Sigmoid colon (tissue), 6 donors: ENCODE measurements at regions not wholly inside any gene's neighbourhood (a gene's known extent, or its start where the extent isn't known, plus 50 kb on each side); places are given as distances from the start of the nearest gene placed in this dataset.

Experiments used
- DNase-seq: peaks from one replicate; pipeline ENCODE4 v3.0.0-alpha.2; 2019
- H3K27ac ChIP-seq, 4 donors: fragments of 200-600 bp; sonication (generic); one replicate each; pipeline ENCODE4 v1.5.1; 2016 to 2019; ENCODE audit warnings: mild to moderate bottlenecking in 1 of 4
- H3K27me3 ChIP-seq, 3 donors: fragments of 200-600 bp; sonication (generic); one replicate each; pipeline ENCODE4 v1.5.1; 2019; ENCODE audit warnings: mild to moderate bottlenecking in 1 of 3
- H3K36me3 ChIP-seq, 4 donors: fragments of 200-600 bp; sonication (generic); one replicate each; pipeline ENCODE4 v1.5.1; 2016 to 2019
- H3K4me1 ChIP-seq, 4 donors: fragments of 200-600 bp; sonication (generic); one replicate each; pipeline ENCODE4 v1.5.1; 2017 to 2019
- H3K4me3 ChIP-seq, 4 donors: fragments of 200-600 bp; sonication (generic); one replicate each; pipeline ENCODE4 v1.5.1; 2017 to 2019; ENCODE audit warnings: mild to moderate bottlenecking in 2 of 4, moderate library complexity in 1 of 4
- H3K9me3 ChIP-seq, 4 donors: fragments of 200-600 bp in 3 of 4; sonication (generic) in 3 of 4; one replicate each; pipeline versions ENCODE4 v1.5.1 to v1.6.1; 2013 to 2019
- CTCF ChIP-seq, 4 experiments: fragments of 450-650 bp in 3 of 4; fragments of 200-600 bp in 1 of 4; IDR thresholded peaks; one replicate each; pipeline ENCODE4 v1.5.1; 2016 to 2019; ENCODE audit warnings: antibody characterized with exemption in 4 of 4, mild to moderate bottlenecking in 3 of 4, moderate library complexity in 2 of 4
- EP300 ChIP-seq, 4 donors: sonication (generic); formaldehyde crosslinking; IDR thresholded peaks; one replicate each; pipeline ENCODE4 v1.6.1; 2017; ENCODE audit warnings: antibody characterized with exemption in 4 of 4
- POLR2A ChIP-seq, 2 donors: fragments of 450-650 bp; IDR thresholded peaks; one replicate each; pipeline ENCODE4 v1.6.1; 2016; ENCODE audit warnings: antibody characterized with exemption in 2 of 2, mild to moderate bottlenecking in 2 of 2, moderate library complexity in 2 of 2
- POLR2AphosphoS5 ChIP-seq, 4 donors: sonication (generic); formaldehyde crosslinking; IDR thresholded peaks; one replicate each; pipeline ENCODE4 v1.6.1; 2017; ENCODE audit warnings: antibody characterized with exemption in 4 of 4
- WGBS, 2 donors: extraction: QIAGEN DNeasy Blood & Tissue Kit; methylation state at CpG; one replicate each; pipeline ENCODE4 v1.1.7; 2013; 5-methylcytosine and 5-hydroxymethylcytosine counted together
- intact Hi-C: fragments of 100-400 bp; cut with DNase I; formaldehyde crosslinking; loops from one replicate; pipeline ENCODE4 v1.15.1; 2023
- donor health status: healthy with polysubstance abuse.
- donor health status: healthy.

- WGBS, 2 donors, result 51 to 70% methylated on average over 2 of the region's 2 CpGs
- no peak for DNase-seq
- intact Hi-C loops, result no loop called here
- H3K27me3 ChIP-seq, result no peaks in the 10 kb centered on the region
- TF ChIP-seq POLR2A (IDR thresholded peaks at IDR 0.05) (no peak), EP300 (IDR thresholded peaks at IDR 0.05) (no peak), CTCF (IDR thresholded peaks at IDR 0.05) (no peak), POLR2AphosphoS5 (IDR thresholded peaks at IDR 0.05) (no peak)
- H3K4me3 ChIP-seq, result no peak overlapping the region
- no peak overlapping the region for H3K27ac ChIP-seq
- peaks cover 0 to 14% (median 0%) of the 10 kb centered on the region in 4 donors for H3K4me1 ChIP-seq
- no peaks in the 10 kb centered on the region for H3K36me3 ChIP-seq
- no peaks in the 10 kb centered on the region for H3K9me3 ChIP-seq
Observed at GRCh38 chr12:75738486-75738885, 227.1 kb upstream of the KRR1 start.

- WGBS, 2 donors, result 91 to 94% methylated on average over 1 of the region's 1 CpG
- DNase-seq, result no peak
- H3K4me1 ChIP-seq, result peaks cover 0 to 14% (median 0%) of the 10 kb centered on the region in 4 donors
- H3K27ac ChIP-seq, result no peak overlapping the region
- H3K9me3 ChIP-seq, result no peaks in the 10 kb centered on the region
- H3K36me3 ChIP-seq, result no peaks in the 10 kb centered on the region
- TF ChIP-seq POLR2AphosphoS5 (IDR thresholded peaks at IDR 0.05) (no peak), CTCF (IDR thresholded peaks at IDR 0.05) (no peak), EP300 (IDR thresholded peaks at IDR 0.05) (no peak), POLR2A (IDR thresholded peaks at IDR 0.05) (no peak)
- intact Hi-C loops, result no loop called here
- no peak overlapping the region for H3K4me3 ChIP-seq
- H3K27me3 ChIP-seq, result no peaks in the 10 kb centered on the region
Observed at GRCh38 chr12:75735853-75736252, 224.4 kb upstream of the KRR1 start.

DNA sequence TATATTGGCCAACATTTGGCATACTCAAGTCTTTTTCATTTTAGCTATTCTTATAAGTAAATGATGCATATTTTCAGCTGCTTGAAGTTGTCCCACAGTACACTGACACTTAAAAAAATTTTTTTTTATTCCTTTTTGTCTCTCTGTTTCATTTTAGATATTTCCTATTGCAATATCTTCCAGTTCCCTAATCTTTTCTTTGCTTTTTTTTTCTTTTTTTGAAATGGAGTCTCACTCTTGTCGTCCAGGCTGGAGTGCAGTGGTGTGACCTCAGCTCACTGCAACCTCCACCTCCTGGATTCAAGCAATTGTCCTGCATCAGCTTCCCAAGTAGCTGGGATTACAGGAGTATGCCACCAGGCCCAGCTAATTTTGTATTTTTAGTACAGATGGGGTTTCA is 217.4 kb upstream of the KRR1 start:
- no peaks in the 10 kb centered on the region for H3K9me3 ChIP-seq
- intact Hi-C loops, result no loop called here
- no peak for TF ChIP-seq POLR2A (IDR thresholded peaks at IDR 0.05)
- TF ChIP-seq CTCF (IDR thresholded peaks at IDR 0.05), result no peak
- no peak for TF ChIP-seq EP300 (IDR thresholded peaks at IDR 0.05)
- no peak for TF ChIP-seq POLR2AphosphoS5 (IDR thresholded peaks at IDR 0.05)
- no peak overlapping the region for H3K4me3 ChIP-seq
- no peak overlapping the region for H3K27ac ChIP-seq
- 85 to 88% methylated on average over 1 of the region's 1 CpG for WGBS, 2 donors
- no peaks in the 10 kb centered on the region for H3K27me3 ChIP-seq
- H3K4me1 ChIP-seq, result peaks cover 0 to 25% (median 21%) of the 10 kb centered on the region in 4 donors
- DNase-seq, result no peak
- H3K36me3 ChIP-seq, result no peaks in the 10 kb centered on the region

DNA sequence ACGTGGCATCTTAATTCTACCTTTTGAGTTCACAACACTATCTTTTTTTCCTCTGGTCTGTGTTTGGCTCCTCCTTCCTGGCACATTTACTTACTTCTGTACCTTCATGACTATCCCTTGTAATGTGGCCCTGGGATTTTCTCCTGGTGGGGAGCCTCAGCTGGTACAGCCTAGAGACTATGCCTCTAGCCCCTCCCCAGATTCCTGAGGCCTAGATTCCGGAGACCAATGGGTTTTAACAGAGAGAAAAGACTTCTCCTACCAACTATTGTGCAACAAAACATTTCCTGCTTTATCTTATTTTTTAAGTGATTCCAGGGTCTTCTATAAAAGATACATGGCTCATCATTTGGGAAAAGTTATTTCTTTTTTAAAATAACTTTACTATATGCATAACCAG is 216.2 kb upstream of the KRR1 start:
- no peaks in the 10 kb centered on the region for H3K36me3 ChIP-seq

More for the DNA sequence above, 216.2 kb upstream of the KRR1 start:
- TF ChIP-seq POLR2AphosphoS5 (IDR thresholded peaks at IDR 0.05), result no peak
- no peak for TF ChIP-seq EP300 (IDR thresholded peaks at IDR 0.05)
- no peak for TF ChIP-seq POLR2A (IDR thresholded peaks at IDR 0.05)
- no peak for TF ChIP-seq CTCF (IDR thresholded peaks at IDR 0.05)
- Histone ChIP-seq H3K4me3 (no peak overlapping the region), H3K4me1 (peaks cover 0 to 37% (median 32%) of the 10 kb centered on the region in 4 donors), H3K9me3 (no peaks in the 10 kb centered on the region), H3K27me3 (no peaks in the 10 kb centered on the region), H3K27ac (no peak overlapping the region)
- no peak for DNase-seq
- 61 to 81% methylated on average over 2 of the region's 2 CpGs for WGBS, 2 donors
- intact Hi-C loops, result no loop called here
